Uterus (tissue), 2 donors: ENCODE measurements at regions not wholly inside any gene's neighbourhood (a gene's known extent, or its start where the extent isn't known, plus 50 kb on each side); places are given as distances from the start of the nearest gene placed in this dataset.

ENCODE experiments used
- CTCF ChIP-seq, 4 experiments: fragments of 200-600 bp in 2 of 4; fragments of 450-650 bp in 2 of 4; sonication (generic) in 2 of 4; IDR thresholded peaks; one replicate each; pipeline ENCODE4 v1.5.1; 2016 to 2019; ENCODE audit warnings: antibody characterized with exemption in 4 of 4, mild to moderate bottlenecking in 2 of 4, moderate library complexity in 1 of 4
- POLR2A ChIP-seq, 2 donors: fragments of 450-650 bp; IDR thresholded peaks; one replicate each; pipeline ENCODE4 v1.6.1; 2016; ENCODE audit warnings: antibody characterized with exemption in 2 of 2, mild to moderate bottlenecking in 1 of 2, moderate library complexity in 1 of 2

GRCh38 chr6:103000688-103001087 lies 1607.2 kb downstream of the GRIK2 start:
- TF ChIP-seq CTCF (IDR thresholded peaks at IDR 0.05) = no peak
- TF ChIP-seq POLR2A (IDR thresholded peaks at IDR 0.05) = no peak
